PFSK-1 (cell line): ENCODE measurements at regions not wholly inside any gene's neighbourhood (a gene's known extent, or its start where the extent isn't known, plus 50 kb on each side); places are given as distances from the start of the nearest gene placed in this dataset.

Experiments
- POLR2AphosphoS5 ChIP-seq: IDR thresholded peaks from 2 replicates; pipeline ENCODE4 v1.6.1; 2012; ENCODE audit warnings: low read depth, mild to moderate bottlenecking, control low read depth, low read length, moderate library complexity
- TF ChIP-seq, protein P1 (sequence below), 2 experiments: IDR thresholded peaks; 2 replicates each; pipeline versions ENCODE4 v1.6.1 to v1.8.0; 2011 to 2012; ENCODE audit warnings: low read depth in 2 of 2, low read length in 2 of 2, control low read depth in 1 of 2, inconsistent platforms in 1 of 2, mild to moderate bottlenecking in 1 of 2, moderate library complexity in 1 of 2; ENCODE audit not compliant: insufficient read depth in 1 of 2

DNA sequence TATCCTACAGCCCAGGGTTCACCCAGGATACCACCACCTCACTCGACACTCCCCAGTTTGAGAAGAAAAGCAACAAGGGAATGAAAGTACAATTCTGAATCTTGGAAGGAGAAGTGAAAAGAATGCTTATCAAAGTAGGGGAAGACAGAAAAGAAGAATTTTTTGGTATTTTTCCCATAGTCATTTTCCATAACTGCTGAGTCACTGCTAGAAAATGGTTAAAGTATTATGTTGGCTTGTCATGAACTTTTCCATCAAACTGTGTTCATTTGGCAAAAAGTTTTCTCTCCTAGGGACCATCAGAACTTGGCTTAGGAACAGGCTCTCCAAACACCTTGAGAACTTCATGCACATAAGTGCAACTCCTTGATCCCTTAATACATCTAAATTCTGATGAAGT is 192.0 kb downstream of the BCL11A start:
- no peak for TF ChIP-seq POLR2AphosphoS5
- TF ChIP-seq, protein P1, sequence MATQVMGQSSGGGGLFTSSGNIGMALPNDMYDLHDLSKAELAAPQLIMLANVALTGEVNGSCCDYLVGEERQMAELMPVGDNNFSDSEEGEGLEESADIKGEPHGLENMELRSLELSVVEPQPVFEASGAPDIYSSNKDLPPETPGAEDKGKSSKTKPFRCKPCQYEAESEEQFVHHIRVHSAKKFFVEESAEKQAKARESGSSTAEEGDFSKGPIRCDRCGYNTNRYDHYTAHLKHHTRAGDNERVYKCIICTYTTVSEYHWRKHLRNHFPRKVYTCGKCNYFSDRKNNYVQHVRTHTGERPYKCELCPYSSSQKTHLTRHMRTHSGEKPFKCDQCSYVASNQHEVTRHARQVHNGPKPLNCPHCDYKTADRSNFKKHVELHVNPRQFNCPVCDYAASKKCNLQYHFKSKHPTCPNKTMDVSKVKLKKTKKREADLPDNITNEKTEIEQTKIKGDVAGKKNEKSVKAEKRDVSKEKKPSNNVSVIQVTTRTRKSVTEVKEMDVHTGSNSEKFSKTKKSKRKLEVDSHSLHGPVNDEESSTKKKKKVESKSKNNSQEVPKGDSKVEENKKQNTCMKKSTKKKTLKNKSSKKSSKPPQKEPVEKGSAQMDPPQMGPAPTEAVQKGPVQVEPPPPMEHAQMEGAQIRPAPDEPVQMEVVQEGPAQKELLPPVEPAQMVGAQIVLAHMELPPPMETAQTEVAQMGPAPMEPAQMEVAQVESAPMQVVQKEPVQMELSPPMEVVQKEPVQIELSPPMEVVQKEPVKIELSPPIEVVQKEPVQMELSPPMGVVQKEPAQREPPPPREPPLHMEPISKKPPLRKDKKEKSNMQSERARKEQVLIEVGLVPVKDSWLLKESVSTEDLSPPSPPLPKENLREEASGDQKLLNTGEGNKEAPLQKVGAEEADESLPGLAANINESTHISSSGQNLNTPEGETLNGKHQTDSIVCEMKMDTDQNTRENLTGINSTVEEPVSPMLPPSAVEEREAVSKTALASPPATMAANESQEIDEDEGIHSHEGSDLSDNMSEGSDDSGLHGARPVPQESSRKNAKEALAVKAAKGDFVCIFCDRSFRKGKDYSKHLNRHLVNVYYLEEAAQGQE (IDR thresholded peaks at IDR 0.05; ENCODE audit: insufficient read depth in 1 of 2, low read depth in 2 of 2, low read length in 2 of 2), result no peak
